GM21367 (cell line): ENCODE measurements at regions not wholly inside any gene's neighbourhood (a gene's known extent, or its start where the extent isn't known, plus 50 kb on each side); places are given as distances from the start of the nearest gene placed in this dataset.

ENCODE experiments used
- ATAC-seq: cut with Tn5 transposase; IDR thresholded peaks from one replicate; pipeline ENCODE4 v1.9.1; 2021; ENCODE audit not compliant: unreplicated experiment

- no peak for ATAC-seq
Measured at GRCh38 chr2:18841248-18842150, 252.1 kb upstream of the NT5C1B start.

DNA sequence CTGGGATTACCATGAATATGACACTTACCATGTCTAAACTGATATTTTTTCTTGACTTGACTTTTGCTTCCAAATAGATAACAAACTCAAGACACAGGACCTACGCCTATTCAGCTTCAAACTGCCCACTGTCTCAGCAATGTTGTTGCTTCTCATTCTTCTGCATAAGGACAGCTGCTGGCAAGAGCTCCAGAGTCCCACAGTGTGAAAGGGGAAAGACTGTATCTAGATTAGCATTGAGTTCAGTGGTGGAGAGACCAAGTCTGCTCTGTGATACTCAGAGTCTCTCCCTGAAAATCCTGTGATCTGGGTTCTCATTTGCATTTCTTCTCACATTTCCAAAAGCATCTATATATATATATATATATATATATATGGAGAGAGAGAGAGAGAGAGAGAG lies 247.9 kb upstream of the NT5C1B start:
- ATAC-seq, result no peak

DNA sequence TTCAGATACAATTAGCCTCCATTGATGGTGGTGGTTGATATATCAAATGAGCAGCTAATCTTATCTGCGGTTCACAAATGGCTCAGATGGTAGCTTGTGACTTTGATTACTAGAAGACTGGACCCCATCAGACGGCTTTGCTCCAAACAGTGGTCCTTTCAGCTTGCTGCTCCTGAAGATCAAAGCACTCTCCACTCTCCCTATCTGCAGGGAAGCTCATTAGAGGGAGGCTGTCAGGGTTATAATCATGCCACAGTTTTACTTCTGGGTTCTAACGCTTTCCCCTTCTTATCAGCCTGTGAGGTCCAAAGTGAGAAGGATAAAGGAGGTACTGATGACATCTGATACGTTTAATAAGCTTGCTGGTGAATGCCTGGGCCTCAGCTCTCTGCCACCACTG lies 247.1 kb upstream of the NT5C1B start:
- no peak for ATAC-seq

DNA sequence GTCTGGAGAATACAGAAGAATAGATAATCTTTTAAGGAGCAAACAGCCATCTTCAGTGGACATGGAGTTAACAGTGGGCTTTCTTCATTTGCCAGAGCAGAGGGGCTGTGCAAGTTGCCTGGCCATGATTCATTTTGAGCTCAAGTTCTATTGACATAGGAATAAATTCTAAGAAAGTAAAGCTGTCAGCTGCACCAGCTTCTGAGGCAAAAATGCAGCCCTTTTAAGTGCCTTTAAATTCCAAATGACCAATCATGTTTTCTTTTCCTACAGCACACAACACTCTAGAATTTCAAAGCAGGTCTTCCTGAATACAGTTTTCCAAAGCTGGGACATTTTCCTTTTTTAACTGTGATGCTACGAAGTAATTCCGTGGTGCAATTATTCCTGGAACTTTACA lies 246.4 kb upstream of the NT5C1B start:
- no peak for ATAC-seq

GRCh38 chr2:18834341-18834740 lies 245.0 kb upstream of the NT5C1B start:
- ATAC-seq, result no peak

GRCh38 chr2:18833941-18834340 lies 244.6 kb upstream of the NT5C1B start:
- ATAC-seq, result no peak

DNA sequence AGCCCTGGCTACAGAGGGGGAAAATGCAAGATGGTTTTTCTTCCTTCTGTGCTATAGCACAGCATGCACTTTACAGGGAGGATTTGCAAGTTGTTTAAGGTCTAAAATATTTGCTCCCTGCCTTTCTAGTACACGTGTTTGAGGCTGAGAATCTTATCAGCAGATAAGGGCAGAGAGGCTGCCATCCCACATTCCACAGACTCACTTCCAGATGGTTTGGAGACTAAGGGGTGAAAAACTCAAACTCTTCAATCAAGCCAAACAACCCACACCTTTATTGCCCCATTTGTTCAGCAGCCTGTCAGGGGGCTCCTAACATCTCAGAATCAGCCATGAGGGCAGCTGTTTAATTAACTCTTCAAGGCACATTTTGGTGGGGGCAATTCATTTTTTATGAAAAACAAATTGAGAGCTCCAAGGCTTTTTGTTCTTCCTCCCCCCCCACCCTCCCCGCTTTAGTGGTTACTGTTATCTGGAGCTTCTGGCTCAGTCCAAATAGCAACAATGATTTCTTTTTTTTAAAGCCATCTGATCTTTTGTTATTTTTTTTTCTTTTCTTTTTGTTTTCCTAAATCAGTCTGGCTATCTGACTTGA lies 242.6 kb upstream of the NT5C1B start:
- ATAC-seq, result no peak

GRCh38 chr2:18830962-18831361 lies 241.6 kb upstream of the NT5C1B start:
- no peak for ATAC-seq

GRCh38 chr2:18829976-18830375 lies 240.6 kb upstream of the NT5C1B start:
- ATAC-seq, result no peak

- ATAC-seq, result no peak
Measured at GRCh38 chr2:18829251-18829902, 240.0 kb upstream of the NT5C1B start.

GRCh38 chr2:18828296-18828695 lies 238.9 kb upstream of the NT5C1B start:
- no peak for ATAC-seq

- ATAC-seq, result no peak
Measured at GRCh38 chr2:18825838-18826237, 236.5 kb upstream of the NT5C1B start.

- no peak for ATAC-seq
Measured at GRCh38 chr2:18824915-18825314, 235.5 kb upstream of the NT5C1B start.

DNA sequence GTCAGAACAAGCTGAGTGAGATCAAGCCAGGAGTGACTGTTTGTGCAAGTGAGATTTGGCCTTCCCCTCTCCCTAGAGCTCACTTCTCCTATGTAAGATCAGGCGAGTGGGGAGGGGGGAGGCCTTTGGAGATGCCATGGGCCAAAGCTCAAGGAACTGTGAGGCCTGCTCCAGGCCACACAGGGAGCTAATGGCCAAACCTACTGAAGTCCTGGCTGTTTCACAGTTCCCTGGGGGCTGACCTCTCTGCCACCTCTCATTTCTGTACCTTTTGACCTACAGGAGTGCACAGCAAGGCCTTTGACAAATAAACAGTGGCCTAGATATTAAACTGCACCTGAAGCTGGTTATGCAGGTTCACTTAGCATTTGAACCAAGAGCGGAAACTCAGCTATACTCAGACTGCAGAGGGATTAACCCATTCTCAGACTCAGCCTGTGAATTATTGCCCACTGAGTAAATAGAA lies 235.0 kb upstream of the NT5C1B start:
- no peak for ATAC-seq

DNA sequence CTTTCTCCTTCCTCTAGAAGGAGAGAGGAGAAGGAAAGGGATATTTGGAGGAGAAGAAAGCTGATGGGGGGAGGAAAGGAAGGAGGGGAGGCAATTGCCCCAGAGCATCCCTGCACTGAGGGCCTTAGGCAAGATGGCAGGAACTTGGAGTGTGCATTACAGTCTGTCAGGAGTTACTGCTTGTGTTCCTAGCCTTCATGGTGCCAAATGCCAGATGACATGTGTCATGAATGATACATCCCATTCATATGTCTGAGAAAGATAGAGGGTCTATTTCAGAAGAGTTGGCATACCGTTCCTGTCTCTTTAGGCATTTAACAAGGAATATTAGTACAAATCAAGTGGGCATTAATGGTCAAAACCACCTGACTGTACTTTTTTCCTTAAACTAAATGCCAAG lies 232.1 kb upstream of the NT5C1B start:
- ATAC-seq, result no peak

DNA sequence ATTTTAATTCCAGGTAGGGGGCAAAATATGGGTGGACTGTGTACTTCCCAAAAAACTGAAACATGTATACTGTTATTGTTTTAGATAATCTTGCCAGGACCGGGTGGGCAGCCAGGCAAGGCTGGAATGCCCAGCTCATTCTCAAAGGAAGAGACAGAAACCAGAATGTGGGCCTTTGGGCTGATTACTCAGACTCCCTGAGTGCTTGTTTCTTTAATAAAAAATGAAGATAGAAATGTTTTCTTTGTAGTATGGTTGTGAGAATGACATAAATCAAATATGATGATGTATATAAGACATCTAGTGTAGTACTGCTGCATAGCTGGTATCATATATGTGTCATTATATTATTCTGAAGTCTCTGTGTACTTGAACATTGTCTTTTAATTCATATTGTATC lies 231.6 kb upstream of the NT5C1B start:
- ATAC-seq, result no peak

DNA sequence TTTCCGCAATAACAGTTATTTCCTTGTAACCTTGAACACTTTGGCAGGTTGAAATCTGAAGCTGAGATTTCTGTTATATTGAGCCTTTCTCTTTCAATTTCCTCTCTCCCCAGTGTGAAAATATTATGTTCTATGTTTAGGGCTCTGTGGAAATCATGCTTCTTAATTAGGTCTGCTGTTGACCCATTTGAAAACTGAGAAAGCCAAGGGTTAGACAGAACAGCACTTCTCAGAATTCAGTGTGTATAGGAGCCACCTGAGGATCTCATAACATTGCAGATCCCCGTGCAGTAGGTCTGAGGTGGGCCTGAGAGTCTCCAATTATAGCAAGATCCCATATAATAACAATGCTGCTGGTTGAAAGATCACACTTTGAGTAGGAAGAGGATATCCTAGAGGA lies 230.2 kb upstream of the NT5C1B start:
- ATAC-seq, result no peak

DNA sequence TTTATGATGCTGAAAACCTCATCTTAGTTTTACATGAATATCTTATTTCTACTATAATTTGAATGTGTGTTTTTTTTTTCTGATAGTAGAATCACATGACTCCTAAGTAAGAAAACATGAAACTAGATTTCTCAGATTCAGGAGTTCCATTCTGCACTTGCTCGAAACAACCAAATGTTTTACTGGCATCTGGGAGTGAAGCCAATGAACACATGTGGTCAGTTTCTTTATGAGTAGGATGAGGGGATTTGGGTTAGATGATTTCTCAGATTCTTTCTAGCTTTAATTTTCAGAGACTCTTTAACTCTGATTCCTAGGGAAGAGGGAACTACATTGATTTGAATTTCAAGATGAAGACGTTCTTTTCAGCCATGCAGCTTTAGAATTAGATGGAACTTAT lies 225.0 kb upstream of the NT5C1B start:
- no peak for ATAC-seq

DNA sequence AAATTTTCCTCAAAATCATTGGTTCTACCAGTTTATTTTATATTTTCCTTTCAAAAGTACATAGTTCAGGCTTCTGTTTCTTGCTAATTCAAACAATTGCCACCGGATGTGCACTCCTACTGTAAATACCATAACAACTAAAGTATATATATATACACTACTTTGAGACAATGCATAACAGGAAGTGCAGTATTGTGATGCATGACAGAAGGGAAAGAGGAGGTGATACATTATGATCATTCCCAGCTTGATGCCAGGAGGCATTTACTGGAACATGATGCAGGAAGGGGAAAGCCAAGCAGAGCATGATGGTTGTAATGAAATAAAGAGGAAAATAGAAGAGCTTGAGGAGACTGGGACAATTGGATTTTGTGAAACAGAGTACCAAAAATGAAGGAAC lies 215.2 kb upstream of the NT5C1B start:
- no peak for ATAC-seq

- ATAC-seq, result no peak
Measured at GRCh38 chr2:18803141-18803939, 214.0 kb upstream of the NT5C1B start.
